NB4 (cell line): ENCODE measurements at regions not wholly inside any gene's neighbourhood (a gene's known extent, or its start where the extent isn't known, plus 50 kb on each side); places are given as distances from the start of the nearest gene placed in this dataset.
"Not testable (repeated sequence)": the region's sequence is repeated elsewhere in the genome, so short reads cannot be mapped to it uniquely, and the experiment has no call there.

ENCODE experiments used
- CTCF ChIP-seq: IDR thresholded peaks from one replicate; pipeline ENCODE4 v1.5.1; 2012; ENCODE audit warnings: low read depth, low read length
- MYC ChIP-seq: IDR thresholded peaks from 2 replicates; pipeline ENCODE4 v1.6.1; 2011; ENCODE audit warnings: low read depth, low read length
- POLR2A ChIP-seq: IDR thresholded peaks from 2 replicates; pipeline ENCODE4 v1.6.1; 2011; ENCODE audit warnings: mild to moderate bottlenecking; ENCODE audit not compliant: insufficient read length; ENCODE audit errors: extremely low read depth
- TF ChIP-seq, protein P1 (sequence below): IDR thresholded peaks from 2 replicates; pipeline ENCODE4 v1.6.1; 2011; ENCODE audit warnings: low read depth, low read length

- TF ChIP-seq CTCF, MYC, POLR2A: not testable (repeated sequence)
- TF ChIP-seq, protein P1, sequence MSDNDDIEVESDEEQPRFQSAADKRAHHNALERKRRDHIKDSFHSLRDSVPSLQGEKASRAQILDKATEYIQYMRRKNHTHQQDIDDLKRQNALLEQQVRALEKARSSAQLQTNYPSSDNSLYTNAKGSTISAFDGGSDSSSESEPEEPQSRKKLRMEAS: not testable (repeated sequence)
These were observed 970.0 kb upstream of the DEFB115 start for GRCh38 chr20:30287459-30287858.
